Cardiac muscle cell (in vitro differentiated cells and primary cell): ENCODE measurements at regions not wholly inside any gene's neighbourhood (a gene's known extent, or its start where the extent isn't known, plus 50 kb on each side); places are given as distances from the start of the nearest gene placed in this dataset.

ENCODE experiments used
- DNase-seq, 2 donors: peaks; one replicate each; pipeline versions ENCODE4 v3.0.0 to v3.0.0-alpha.2; 2010 to 2017; ENCODE audit warnings: low read depth in 1 of 2, low spot score in 1 of 2
- H3K27ac ChIP-seq: fragments of 200-600 bp; sonication (generic); 2 replicates; pipeline ENCODE4 v1.5.1; 2016
- H3K27me3 ChIP-seq: fragments of 200-600 bp; sonication (generic); 2 replicates; pipeline ENCODE4 v1.6.0; 2016; ENCODE audit warnings: control low read depth
- H3K36me3 ChIP-seq: fragments of 200-600 bp; sonication (generic); 2 replicates; pipeline ENCODE4 v1.5.1; 2016; ENCODE audit warnings: control low read depth
- H3K4me1 ChIP-seq: fragments of 200-600 bp; sonication (generic); 2 replicates; pipeline ENCODE4 v1.8.1; 2017; ENCODE audit warnings: low read depth, mild to moderate bottlenecking, mixed run types
- H3K4me3 ChIP-seq: fragments of 200-600 bp; sonication (generic); 2 replicates; pipeline ENCODE4 v1.5.1; 2016; ENCODE audit warnings: mild to moderate bottlenecking
- H3K9me3 ChIP-seq: fragments of 200-600 bp; sonication (generic); 2 replicates; pipeline ENCODE4 v1.5.1; 2017; ENCODE audit warnings: low read depth, mild to moderate bottlenecking, control low read depth
- TF ChIP-seq, protein P1 (sequence below): IDR thresholded peaks from 2 replicates; pipeline ENCODE4 v1.5.1; 2012; ENCODE audit warnings: low read depth, mild to moderate bottlenecking, low read length

DNA sequence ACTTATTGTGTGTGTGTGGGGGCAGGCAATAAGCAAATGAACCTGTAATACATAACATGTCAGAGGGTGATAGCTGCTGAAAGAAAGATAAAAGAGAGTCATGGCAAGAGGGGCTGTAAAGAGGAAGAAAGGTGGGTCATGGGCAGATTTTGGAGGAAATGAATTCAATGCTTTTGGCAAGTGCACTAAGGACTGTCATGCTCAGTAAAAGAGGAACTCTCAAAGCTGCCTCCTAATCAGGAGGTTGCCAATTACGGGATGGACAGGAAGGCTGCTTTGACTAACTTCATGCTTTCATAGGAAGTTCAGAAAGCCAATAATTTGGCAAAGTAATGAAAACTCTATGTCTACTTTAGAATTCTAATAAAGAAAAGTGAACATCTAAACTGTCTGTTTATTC is 401.2 kb downstream of the SH2D4B start:
- TF ChIP-seq, protein P1, sequence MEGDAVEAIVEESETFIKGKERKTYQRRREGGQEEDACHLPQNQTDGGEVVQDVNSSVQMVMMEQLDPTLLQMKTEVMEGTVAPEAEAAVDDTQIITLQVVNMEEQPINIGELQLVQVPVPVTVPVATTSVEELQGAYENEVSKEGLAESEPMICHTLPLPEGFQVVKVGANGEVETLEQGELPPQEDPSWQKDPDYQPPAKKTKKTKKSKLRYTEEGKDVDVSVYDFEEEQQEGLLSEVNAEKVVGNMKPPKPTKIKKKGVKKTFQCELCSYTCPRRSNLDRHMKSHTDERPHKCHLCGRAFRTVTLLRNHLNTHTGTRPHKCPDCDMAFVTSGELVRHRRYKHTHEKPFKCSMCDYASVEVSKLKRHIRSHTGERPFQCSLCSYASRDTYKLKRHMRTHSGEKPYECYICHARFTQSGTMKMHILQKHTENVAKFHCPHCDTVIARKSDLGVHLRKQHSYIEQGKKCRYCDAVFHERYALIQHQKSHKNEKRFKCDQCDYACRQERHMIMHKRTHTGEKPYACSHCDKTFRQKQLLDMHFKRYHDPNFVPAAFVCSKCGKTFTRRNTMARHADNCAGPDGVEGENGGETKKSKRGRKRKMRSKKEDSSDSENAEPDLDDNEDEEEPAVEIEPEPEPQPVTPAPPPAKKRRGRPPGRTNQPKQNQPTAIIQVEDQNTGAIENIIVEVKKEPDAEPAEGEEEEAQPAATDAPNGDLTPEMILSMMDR, result no peak
- no peaks in the 10 kb centered on the region for H3K9me3 ChIP-seq
- H3K27me3 ChIP-seq, result no peaks in the 10 kb centered on the region
- no peak overlapping the region for H3K27ac ChIP-seq
- H3K36me3 ChIP-seq, result no peaks in the 10 kb centered on the region
- no peaks in the 10 kb centered on the region for H3K4me1 ChIP-seq
- H3K4me3 ChIP-seq, result no peak overlapping the region
- DNase-seq, result no peak

DNA sequence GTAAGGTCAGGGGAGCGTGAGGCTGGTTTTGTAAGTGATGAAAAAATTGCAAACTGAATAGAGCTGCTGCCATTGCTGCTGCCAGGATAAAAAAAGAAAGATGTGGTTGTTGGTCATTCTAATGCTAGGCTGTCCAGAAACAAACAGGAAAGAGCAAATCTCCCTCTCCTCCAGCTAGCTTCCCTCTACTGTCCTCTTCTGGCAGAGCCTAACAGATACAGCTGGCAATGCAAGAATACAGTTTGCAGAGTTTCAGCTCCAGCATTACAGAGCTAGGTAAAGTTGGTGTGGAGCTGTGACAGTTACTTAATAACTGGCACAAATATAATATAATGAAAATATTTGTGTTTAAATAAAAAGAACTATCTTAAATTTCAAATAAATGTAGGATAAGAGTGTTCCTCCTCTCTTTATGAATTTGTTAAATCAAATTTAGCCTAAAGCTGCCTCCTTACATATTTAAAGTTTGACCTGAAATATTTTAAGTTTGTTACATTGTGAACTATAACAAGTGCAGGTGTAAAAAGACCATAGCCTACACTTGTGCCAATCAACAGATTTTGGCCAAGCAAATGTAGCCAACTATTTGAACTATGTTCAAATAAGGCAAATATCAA is 407.7 kb downstream of the SH2D4B start:
- Histone ChIP-seq H3K27ac (no peak overlapping the region), H3K9me3 (no peaks in the 10 kb centered on the region), H3K4me1 (no peaks in the 10 kb centered on the region), H3K36me3 (no peaks in the 10 kb centered on the region), H3K4me3 (no peak overlapping the region), H3K27me3 (no peaks in the 10 kb centered on the region)
- TF ChIP-seq, protein P1, result no peak
- peak in 1 of 2 donors; percentile 68 for DNase-seq

DNA sequence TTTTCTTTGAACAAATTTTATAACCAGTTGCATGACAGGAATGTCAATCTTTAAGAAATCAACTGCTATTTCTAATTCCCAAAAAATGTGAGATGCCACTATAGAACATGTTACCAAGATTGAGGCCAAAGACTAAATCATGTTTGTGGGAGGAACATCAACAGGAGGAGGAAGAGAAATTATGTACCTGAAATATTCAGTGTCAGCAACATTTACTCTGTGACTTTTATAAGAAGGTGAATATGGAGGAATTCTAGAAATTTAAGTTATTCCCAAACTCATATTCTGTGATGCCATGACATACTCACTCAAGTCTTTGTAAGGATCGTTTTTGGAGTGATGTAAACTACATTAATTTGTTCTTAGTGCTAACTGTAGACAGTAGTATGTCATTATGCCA is 408.4 kb downstream of the SH2D4B start:
- no peak overlapping the region for H3K27ac ChIP-seq

DNA sequence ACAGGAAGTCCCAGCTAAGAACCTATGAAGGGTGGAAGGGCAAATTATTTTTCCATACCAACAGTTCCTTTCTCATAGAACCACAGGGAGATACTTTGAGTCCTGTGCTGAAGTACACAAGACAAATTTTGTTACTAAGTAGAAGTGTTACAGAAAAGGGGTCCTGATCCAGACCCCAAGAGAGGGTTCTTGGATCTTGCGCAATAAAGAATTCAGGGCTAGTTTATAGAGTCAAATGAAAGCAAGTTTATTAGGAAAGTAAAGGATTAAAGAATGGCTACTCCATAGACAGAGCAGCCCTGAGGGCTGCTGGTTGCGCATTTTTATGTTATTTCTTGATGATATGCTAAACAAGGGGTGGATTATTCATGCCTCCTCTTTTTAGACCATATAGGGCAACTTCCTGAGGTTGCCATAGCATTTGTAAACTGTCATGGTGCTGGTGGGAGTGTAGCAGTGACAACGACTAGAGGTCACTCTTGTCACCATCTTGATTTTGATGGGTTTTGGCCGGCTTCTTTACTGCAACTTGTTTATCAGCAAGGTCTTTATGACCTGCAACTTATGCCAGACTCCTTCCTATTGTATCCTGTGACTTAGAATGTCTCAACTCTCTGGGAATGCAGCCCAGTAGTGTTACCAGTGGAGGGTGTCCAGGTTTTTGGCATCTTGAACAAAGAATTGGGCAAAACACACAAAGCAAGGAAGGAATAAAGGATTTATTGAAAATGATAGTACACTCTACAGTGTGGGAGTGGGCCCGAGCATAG is 409.4 kb downstream of the SH2D4B start:
- TF ChIP-seq, protein P1, result no peak
- DNase-seq, result no peak
- no peaks in the 10 kb centered on the region for H3K36me3 ChIP-seq
- no peak overlapping the region for H3K27ac ChIP-seq
- H3K27me3 ChIP-seq, result no peaks in the 10 kb centered on the region
- H3K4me1 ChIP-seq, result no peaks in the 10 kb centered on the region
- H3K4me3 ChIP-seq, result no peak overlapping the region
- no peaks in the 10 kb centered on the region for H3K9me3 ChIP-seq

More for the DNA sequence above, 408.4 kb downstream of the SH2D4B start:
- Histone ChIP-seq H3K9me3 (no peaks in the 10 kb centered on the region), H3K4me1 (no peaks in the 10 kb centered on the region), H3K27me3 (no peaks in the 10 kb centered on the region), H3K4me3 (no peak overlapping the region), H3K36me3 (no peaks in the 10 kb centered on the region)
- no peak for DNase-seq
- TF ChIP-seq, protein P1, result no peak

DNA sequence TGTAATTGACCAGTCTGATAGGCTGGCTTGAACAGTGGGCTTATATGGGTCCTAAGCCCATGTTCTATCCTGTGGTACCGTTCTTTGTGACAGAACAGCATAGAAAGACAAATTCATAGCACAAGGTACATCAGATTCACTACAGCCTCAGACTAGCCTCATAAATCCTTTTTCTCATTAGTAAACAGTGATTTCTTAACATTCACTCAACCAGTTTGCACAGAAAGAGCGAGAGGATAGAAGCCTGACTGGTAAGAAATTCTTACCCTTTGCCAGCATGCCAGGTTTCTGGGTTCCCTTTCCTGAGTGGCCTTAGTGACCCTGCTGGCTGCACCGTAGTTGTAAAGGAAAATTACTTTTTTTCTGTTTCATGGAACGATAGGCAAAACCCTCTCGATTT is 412.1 kb downstream of the SH2D4B start:
- H3K27ac ChIP-seq, result no peak overlapping the region
- TF ChIP-seq, protein P1, result no peak
- H3K27me3 ChIP-seq, result no peaks in the 10 kb centered on the region
- no peak overlapping the region for H3K4me3 ChIP-seq
- no peak for DNase-seq
- no peaks in the 10 kb centered on the region for H3K9me3 ChIP-seq
- H3K4me1 ChIP-seq, result no peaks in the 10 kb centered on the region
- no peaks in the 10 kb centered on the region for H3K36me3 ChIP-seq
